GM12864 (cell line): ENCODE measurements at regions not wholly inside any gene's neighbourhood (a gene's known extent, or its start where the extent isn't known, plus 50 kb on each side); places are given as distances from the start of the nearest gene placed in this dataset.

Experiments used
- DNase-seq: peaks from one replicate; pipeline ENCODE4 v3.0.0-alpha.2; 2011; ENCODE audit warnings: low read depth
- H3K4me3 ChIP-seq: 2 replicates; pipeline ENCODE4 v1.5.1; 2011; ENCODE audit warnings: mild to moderate bottlenecking, low read depth, low read length, control low read depth
- CTCF ChIP-seq: IDR thresholded peaks from 2 replicates; pipeline ENCODE4 v1.5.1; 2011; ENCODE audit warnings: low read depth, mild to moderate bottlenecking, moderate library complexity, low read length, control low read depth, inconsistent platforms; ENCODE audit errors: missing control alignments

DNA sequence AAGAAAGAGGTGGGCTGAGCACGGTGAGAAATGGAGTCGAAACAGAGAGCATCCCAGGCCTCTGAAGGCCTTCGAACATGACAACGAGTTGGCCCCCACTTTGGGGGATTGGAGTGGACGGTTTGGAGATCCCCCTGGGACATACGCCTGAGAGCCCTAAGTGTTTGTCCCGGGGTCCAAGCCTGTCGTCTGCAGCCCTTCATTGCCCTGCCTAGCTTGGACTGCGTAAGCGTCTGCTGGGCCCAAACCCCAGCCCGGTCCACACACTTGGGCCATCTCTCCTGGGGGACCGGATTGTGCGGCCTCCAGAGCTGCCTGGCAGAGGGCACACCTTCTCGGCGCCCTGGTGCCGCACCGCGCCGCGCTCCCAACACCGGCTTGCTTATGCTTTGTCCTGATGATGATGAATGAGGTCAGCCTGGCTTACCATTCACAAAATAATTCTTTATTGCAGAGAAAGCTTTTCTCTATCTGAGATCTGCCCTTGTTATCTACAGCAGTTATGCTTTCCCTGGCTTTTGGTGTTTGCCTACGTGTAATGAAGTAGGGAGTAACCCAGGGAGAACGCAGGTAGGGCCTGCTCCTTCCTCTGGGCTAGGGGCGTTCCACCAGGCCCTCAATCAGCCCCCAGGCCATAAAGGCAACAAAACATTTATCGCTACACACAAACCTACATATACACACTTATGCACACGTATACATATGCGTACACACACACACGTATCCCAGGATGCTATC is 85.9 kb upstream of the PPARA start:
- no peak for DNase-seq
- no peak for TF ChIP-seq CTCF
- no peak overlapping the region for H3K4me3 ChIP-seq

GRCh38 chr22:46064966-46065666 is 85.2 kb upstream of the PPARA start:
- no peak overlapping the region for H3K4me3 ChIP-seq
- no peak for TF ChIP-seq CTCF
- DNase-seq, result no peak

GRCh38 chr22:46065691-46066454 is 84.5 kb upstream of the PPARA start:
- no peak overlapping the region for H3K4me3 ChIP-seq
- TF ChIP-seq CTCF, result no peak

GRCh38 chr22:46066691-46067090 is 83.6 kb upstream of the PPARA start:
- H3K4me3 ChIP-seq, result no peak overlapping the region
- no peak for DNase-seq
- no peak for TF ChIP-seq CTCF

More at GRCh38 chr22:46065691-46066454, 84.5 kb upstream of the PPARA start:
- no peak for DNase-seq

DNA sequence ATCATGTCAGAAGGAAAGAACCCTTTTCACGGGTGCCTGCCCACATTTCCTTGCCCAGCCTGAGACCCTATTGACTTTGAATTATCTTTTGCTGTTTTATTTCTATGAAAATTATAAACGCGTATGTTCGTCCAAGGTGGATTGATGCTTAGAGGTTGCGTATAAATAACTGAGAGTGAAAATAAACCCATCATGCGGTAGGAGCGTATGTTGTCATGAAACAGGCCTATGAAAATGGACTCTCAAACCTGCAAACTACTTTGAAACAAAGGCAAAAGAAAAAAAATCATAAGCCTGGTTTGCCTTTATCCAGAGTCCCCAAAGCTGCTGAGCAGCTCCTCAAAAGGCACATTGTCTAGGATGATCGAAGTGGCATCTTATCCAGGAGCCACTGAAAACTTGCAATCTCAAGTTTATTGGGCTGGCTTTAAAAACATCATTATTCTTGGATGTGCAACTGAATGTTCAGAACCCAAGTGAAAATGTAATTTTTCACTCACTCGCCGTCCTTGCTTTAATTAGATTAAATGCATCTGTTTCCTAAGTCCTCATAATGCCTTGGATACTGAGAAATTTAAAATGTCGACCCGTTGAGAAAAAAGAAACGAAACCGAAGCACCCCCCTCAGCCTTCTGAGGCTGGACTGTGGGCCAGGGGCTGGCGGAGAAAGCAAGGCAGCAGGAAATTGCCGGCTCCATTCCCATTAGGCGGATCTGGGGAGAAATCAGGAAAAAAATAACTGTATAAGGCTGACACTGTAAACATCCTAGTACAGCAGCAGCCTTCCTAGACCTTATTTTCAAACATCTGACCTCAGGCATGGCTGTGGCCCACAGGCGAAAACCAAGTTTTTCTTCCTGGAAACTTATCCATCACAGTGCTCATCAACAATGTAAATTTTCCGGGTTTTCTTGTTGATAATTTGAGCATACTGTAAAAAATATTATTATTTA is 82.9 kb upstream of the PPARA start:
- no peak for DNase-seq
- no peak overlapping the region for H3K4me3 ChIP-seq
- no peak for TF ChIP-seq CTCF

GRCh38 chr22:46068181-46068592 is 82.1 kb upstream of the PPARA start:
- no peak for DNase-seq
- no peak overlapping the region for H3K4me3 ChIP-seq
- TF ChIP-seq CTCF, result no peak
